ENCODE measurements at regions not wholly inside any gene's neighbourhood (a gene's known extent, or its start where the extent isn't known, plus 50 kb on each side); places are given as distances from the start of the nearest gene placed in this dataset.
"Not testable (repeated sequence)": the region's sequence is repeated elsewhere in the genome, so short reads cannot be mapped to it uniquely, and the experiment has no call there.

DNA sequence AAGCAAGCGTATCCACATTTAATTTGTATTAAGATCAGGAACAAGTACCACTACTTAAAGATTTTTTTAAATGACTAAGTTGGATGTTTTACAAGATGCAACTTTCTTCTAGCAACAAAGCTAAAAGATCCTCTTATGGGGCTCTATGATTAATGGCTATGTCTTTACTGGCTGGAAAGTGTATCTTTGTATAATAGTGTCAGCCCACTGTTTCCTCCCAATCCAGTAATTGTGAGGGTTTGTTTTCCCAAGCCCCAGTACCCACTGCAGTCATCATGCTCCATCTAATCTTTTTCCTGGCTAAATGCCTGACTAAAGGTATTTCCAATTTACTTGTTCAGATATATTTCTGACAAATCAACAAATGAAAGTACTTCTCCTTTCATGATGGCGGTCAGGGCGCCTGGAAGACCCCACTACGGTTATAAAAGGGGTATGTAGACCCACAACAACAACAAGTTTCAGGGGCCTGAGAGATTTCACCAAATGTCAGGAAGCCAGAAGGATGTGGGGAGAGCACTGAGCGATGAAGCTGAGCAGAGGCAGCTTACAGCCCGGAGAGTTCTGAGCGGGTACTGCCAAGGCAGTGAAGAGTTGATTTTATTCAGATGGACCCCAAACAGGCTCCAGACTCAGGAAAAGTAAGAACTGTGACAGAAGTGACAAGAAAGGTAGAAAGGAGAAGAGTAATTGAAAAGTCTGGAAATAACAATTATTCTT is 222.6 kb upstream of the KLF14 start:
- TF ChIP-seq, protein P1, sequence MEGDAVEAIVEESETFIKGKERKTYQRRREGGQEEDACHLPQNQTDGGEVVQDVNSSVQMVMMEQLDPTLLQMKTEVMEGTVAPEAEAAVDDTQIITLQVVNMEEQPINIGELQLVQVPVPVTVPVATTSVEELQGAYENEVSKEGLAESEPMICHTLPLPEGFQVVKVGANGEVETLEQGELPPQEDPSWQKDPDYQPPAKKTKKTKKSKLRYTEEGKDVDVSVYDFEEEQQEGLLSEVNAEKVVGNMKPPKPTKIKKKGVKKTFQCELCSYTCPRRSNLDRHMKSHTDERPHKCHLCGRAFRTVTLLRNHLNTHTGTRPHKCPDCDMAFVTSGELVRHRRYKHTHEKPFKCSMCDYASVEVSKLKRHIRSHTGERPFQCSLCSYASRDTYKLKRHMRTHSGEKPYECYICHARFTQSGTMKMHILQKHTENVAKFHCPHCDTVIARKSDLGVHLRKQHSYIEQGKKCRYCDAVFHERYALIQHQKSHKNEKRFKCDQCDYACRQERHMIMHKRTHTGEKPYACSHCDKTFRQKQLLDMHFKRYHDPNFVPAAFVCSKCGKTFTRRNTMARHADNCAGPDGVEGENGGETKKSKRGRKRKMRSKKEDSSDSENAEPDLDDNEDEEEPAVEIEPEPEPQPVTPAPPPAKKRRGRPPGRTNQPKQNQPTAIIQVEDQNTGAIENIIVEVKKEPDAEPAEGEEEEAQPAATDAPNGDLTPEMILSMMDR (conservative IDR thresholded peaks at IDR 0.05; ENCODE audit: low read depth, low read length) = no peak
- DNase-seq (ENCODE audit: low read depth) = no peak
- H3K4me3 ChIP-seq (ENCODE audit: low read depth, low read length) = no peak overlapping the region

DNA sequence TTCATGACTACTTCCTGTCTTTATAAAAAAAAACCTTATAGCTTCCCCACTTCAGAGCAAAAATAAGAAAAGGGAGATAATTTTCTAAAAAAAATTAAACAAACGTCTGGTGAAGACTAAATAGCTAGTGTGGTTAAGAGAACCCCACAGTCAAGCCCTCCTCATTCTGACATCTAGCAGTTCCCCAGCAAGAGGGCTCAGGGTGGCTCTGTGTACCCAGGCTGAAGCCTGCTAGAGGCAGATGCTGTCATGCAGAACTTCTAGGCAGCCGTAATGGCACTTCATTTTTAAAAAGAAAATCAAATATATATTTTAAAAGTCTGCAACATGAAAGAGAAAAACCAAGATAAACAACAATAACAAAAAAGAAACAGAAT is 223.1 kb upstream of the KLF14 start:
- TF ChIP-seq, protein P1 (conservative IDR thresholded peaks at IDR 0.05; ENCODE audit: low read depth, low read length) = no peak
- DNase-seq (ENCODE audit: low read depth) = no peak
- H3K4me3 ChIP-seq (ENCODE audit: low read depth, low read length) = no peak overlapping the region

DNA sequence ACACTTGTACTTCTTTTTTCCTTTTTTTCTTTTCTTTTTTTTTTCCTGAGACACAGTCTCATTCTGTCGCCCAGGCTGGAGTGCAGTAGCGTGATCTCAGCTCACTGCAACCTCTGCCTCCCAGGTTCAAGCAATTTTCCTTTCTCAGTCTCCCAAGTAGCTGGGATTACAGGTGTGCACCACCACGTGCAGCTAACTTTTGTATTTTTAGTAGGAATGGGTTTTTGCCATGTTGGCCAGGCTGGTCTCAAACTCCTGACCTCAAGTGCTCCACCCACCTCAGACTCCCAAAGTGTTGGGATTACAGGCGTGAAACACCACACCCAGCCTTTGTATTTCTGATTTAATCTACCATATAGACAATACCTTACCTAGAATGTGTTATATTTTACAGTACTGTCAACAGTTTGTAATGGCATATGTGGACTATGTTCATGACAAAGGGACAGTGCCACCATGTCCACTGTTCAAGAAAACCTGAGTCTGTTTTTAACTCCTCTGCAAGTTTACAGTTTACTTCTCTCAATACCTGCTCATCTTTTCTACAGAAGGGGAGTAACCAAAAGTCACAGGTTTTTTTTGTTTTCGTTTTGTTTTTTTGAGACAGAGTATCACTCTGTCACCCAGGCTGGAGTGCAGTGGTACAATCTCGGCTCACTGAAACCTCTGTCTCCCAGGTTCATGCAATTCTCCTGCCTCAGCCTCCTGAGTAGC is 223.9 kb upstream of the KLF14 start:
- not testable (repeated sequence) for H3K4me3 ChIP-seq (ENCODE audit: low read depth, low read length); DNase-seq (ENCODE audit: low read depth)

DNA sequence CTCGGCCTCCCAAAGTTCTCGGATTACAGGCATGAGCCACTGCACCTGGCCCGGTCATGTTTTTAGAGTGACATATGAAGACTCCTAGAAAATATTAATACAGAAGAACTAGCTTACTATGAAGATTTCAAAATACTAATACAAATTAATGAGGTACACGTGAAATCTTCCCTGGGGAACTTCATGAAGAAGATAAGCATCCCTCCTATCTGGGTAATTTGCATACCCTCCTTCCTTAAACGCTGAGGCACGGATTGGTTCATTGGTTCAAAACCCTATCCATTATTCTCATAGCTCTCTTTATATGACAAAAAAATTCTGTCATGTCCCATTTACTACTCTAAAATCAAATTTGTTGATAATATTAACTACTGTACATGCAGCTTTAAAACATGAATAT is 224.8 kb upstream of the KLF14 start:
- DNase-seq (ENCODE audit: low read depth) = no peak
- TF ChIP-seq, protein P1 (conservative IDR thresholded peaks at IDR 0.05; ENCODE audit: low read depth, low read length) = no peak
- no peak overlapping the region for H3K4me3 ChIP-seq (ENCODE audit: low read depth, low read length)

DNA sequence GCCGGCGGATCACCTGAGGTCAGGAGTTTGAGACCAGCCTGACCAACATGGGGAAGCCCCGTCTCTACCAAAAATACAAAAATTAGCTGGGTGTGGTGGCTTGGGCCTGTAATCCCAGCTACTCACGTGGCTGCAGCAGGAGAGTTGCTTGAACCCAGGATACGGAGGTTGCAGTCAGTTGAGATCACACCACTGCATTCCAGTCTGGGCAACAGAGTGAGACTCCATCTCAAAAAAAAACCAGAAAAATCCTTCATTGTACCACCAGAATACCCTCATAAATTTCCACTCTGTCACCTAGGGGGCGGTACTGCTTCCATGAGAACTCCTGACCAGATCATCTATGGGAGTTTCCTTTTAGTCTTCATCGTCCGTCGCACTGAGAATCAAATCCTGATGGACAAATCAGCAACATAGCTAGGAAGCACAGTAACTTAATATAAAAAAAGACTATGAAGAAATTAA is 225.8 kb upstream of the KLF14 start:
- DNase-seq (ENCODE audit: low read depth) = no peak
- TF ChIP-seq, protein P1 (conservative IDR thresholded peaks at IDR 0.05; ENCODE audit: low read depth, low read length) = peak; percentile 59
- H3K4me3 ChIP-seq (ENCODE audit: low read depth, low read length) = no peak overlapping the region

DNA sequence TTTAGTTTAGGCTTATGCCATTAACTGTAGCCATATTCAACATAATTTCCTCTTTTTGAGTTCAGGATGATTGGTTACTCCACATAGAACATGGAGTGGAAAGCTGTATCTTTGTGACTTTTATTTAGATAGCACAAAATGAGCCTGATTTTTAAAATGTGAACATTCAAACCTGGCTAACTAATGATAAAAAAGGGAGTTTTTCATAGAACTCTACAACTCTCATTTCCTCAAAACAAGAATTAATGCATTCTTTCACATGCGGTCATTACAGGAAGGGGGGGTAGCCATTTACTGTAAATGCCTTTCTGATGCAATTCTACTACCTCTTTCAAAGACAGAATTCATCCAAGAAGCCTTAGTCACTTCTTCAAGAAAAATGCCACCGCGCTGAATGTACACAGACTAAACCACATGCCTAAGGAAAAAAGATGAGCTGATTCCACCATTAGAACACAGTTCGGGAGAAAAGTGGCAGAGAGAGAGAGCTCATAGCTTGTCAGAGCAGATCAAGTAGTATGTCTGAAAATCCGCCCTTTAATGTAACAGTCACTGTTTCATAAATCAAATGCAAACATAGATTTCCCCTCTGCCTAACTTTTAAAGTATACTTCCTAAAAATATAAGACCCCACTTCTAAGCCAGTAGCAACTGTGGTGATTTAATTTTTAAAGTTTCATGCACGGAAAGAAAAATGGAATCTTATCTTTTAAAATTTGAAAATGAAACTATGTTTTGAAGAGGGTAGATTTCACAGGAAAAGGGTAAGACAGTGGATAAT is 226.4 kb upstream of the KLF14 start:
- TF ChIP-seq, protein P1 (conservative IDR thresholded peaks at IDR 0.05; ENCODE audit: low read depth, low read length) = no peak

DNA sequence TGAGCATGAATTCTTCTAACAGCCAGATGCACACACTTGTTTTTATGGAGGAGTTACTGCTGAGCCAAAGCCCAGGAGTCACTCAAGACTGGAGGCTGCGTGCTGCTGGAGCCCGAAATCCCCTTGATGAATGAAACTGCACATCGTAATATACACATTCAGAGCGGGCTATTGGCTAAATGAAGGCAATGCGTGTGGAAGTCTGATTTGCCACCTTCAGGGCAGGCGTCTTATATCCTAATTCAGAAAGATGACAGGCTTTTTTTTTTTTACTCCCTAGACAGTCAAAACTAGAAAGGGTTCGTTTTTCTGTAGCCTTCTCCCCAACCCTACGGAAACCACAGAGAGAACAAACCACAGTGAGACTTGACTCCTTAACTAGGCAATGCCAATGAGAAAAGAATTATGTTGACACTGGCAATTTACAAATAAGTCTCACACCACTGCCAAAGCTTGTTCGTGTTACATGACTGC is 227.2 kb upstream of the KLF14 start:
- H3K4me3 ChIP-seq (ENCODE audit: low read depth, low read length) = no peak overlapping the region
- TF ChIP-seq, protein P1 (conservative IDR thresholded peaks at IDR 0.05; ENCODE audit: low read depth, low read length) = no peak
- DNase-seq (ENCODE audit: low read depth) = no peak

More for the DNA sequence above, 226.4 kb upstream of the KLF14 start:
- no peak overlapping the region for H3K4me3 ChIP-seq (ENCODE audit: low read depth, low read length)
- peak; percentile 92 for DNase-seq (ENCODE audit: low read depth)

All from epithelial cell of proximal tubule (primary cell).